Stimulated activated CD4-positive, alpha-beta T cell treated with anti-CD3 and anti-CD28 coated beads, Interleukin-2, amount 100 ng/mL, for 48 hours (primary cell): ENCODE measurements at regions not wholly inside any gene's neighbourhood (a gene's known extent, or its start where the extent isn't known, plus 50 kb on each side); places are given as distances from the start of the nearest gene placed in this dataset.
"Not testable (repeated sequence)": the region's sequence is repeated elsewhere in the genome, so short reads cannot be mapped to it uniquely, and the experiment has no call there.

Experiments
- DNase-seq, 2 donors: peaks; one replicate each; pipeline ENCODE4 v3.0.0-alpha.2; 2020

GRCh38 chr6:121885399-121886152 lies 450.1 kb downstream of the GJA1 start:
- no peak for DNase-seq

DNA sequence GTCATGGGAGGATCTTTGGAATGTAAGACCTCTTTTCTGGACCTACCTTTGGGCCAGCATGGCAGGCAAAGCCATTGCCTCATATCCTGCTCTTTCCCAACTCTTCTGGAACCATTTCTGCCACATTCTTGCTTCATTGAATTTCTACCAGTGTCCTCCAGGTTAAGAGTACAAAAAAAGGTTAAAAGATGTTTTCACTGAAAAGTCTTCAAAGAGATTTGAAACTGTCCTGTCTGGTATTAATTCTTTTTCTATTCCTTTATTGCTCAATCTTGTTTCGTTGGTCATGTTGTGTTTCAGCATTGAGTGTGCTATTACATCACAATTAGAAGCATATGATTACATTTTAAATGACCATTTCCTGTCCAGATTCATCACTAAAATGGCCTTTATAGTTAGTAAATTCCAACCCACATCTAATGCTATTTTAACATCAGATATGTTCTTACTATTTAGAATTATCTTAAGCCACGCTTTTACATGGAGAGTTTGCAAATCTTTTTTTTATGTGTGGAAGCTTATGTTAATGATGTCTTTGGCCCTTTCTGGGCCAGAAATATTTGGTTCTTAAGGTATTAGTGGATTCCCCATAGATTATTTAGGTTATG lies 450.9 kb downstream of the GJA1 start:
- no peak for DNase-seq

DNA sequence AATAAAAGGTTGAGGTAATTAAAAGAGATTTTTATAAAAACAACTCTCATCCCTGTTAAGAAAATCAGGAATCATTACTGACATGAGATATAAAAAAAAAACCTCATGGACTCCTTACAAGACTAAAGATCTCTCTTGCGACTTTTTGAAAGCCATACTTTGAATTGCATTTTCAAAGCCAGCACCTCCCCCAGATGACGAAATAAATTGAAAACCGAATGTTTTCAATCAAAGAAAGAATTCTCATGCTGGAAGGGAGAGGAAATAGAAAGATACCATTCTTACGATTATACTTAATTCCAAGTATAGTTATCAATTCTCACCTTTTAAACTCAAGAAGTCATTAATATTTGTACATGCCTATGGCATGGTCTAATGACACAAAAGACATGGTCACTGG lies 452.3 kb downstream of the GJA1 start:
- DNase-seq = no peak

DNA sequence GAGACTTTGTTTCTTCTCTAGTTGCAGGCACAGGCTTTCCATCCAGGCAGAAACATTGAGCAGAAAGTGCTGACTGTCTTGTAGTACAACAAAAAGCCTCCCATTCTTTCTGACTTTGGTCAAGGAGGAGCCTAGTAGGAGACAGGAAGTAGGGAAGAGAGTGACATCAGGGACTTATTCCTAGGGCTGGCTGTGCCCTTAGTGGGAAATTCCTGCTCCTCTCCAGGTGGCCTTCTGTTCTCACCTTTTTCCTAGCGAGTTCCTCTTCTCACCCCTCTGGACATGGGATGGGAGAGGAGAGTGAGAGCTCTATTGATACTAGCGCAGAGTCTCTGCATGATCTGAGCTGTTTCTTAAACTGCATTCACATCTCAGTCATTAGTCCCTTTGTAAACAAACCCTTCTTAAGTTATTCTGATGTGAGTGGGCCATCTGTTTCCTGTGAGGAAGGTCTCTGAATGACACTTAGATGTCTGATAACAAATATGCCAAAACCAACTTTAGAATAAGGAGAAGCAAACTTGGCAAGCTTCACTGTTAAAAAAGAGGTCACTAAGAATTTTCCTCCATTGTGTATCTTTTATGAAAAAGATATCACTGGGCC lies 455.0 kb downstream of the GJA1 start:
- no peak for DNase-seq

- DNase-seq = not testable (repeated sequence)
These were observed 460.3 kb downstream of the GJA1 start for GRCh38 chr6:121895731-121896130.

GRCh38 chr6:121896363-121896762 lies 460.9 kb downstream of the GJA1 start:
- DNase-seq = no peak

DNA sequence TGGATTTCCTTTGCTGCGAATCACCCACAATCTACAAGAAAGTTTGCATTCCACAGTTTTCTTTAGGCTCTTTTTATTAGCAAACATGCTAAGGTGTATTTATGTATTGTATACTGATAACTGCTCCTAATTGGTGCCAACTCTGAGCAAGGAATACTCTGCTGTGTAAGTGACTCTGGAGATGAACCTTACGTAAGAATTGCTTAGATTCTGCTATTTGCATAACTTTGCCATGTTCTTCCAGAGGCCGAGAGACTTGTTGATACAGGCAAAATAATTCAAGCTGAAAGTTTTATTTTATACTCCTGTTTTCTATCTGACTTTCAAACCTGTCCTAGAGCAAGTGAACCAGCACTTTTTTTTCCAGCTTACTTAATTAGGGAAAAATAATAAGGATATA lies 461.3 kb downstream of the GJA1 start:
- DNase-seq = no peak

DNA sequence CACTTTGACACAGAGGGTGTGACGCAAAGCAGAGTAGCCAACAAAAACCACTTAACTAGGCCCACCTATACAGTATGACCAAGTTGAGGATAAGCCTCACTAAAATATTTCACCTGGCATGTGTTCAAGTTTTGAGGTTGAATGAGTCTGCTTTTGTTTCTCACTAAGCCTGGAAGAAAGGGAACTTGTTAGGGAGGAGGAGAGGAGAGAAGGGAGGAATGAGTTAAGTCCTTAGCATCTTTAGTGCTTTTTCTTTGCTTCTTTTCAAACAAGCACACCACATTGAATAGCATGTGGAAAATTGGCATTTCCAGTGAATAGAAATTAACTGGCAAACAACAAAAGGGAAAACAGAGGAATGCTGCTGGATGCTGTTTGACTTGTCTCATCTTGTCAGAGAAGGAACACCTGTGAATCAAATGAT lies 461.9 kb downstream of the GJA1 start:
- DNase-seq = no peak

GRCh38 chr6:121901432-121901831 lies 466.0 kb downstream of the GJA1 start:
- no peak for DNase-seq

DNA sequence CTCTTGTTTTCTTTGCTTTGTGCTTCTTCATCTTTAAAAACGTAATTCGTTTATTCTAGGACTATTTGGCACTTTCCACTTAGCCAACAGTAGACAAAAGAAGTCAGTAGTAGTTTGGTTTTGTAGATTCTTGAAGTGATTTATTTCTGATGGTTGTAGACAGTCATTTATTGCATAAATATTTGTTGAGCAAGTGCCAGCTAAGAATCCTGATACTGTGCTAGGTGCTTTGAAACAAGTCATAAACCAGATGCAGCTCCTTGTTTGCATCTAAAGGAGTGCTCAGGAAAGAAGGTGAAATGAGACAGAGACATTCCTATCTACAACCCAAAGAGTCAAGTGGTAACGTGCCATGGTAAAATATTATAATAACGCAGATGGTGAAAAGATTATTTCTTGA lies 469.1 kb downstream of the GJA1 start:
- DNase-seq = no peak

- no peak for DNase-seq
These were observed 477.5 kb downstream of the GJA1 start for GRCh38 chr6:121912905-121913304.

GRCh38 chr6:121917263-121917829 lies 481.9 kb downstream of the GJA1 start:
- DNase-seq = no peak

DNA sequence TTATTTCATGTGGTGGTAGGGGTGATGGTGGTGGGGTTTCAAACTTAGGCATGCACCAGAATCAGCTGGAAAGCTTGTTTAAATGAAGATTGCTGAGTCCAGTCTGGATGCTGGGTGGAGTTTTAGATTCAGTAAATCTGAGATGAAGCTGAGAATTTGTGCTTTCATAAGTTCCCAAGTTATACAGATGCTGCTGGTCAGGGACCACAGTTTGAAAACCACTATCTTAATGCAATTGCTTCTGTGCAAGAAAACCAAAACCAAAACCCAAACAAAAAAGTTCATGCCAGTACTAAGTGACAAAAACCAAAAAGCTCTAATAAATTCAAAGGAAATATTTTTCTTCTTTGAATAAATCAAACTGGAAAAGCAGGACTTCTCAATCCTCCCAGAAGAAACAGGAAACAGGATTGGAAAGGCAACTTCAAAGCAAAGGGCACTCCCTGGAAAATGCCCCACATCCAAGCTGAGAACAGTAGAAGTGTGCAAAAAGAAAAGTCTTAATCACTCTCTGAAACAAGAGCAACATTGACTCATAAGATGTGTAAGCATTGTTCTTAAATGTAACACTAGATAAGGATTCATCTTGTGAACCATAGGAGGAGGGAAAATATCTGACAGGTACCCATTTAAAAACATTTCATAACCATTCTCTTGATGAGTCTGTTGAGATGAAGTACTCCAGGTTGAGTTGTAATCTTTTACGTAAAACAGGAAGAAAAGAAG lies 481.5 kb upstream of the HSF2 start:
- DNase-seq = no peak

DNA sequence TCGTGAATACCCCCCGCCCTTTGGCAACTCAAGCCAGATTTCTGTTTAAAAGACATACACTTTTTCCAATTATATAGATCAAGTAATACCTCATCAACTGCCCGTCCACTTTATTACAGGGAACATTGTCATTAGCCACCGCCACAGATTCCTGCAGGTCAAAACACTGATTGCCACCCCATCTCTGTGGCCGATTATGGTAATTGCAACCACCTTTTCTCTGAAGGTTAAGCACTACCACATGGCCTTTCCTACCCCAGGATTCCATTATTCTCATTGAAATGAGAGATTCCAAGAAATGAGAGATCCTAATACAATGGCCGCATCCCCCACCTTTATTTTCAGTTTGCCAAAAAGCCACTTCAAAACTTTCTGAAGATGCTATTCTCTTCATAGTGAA lies 478.8 kb upstream of the HSF2 start:
- no peak for DNase-seq

DNA sequence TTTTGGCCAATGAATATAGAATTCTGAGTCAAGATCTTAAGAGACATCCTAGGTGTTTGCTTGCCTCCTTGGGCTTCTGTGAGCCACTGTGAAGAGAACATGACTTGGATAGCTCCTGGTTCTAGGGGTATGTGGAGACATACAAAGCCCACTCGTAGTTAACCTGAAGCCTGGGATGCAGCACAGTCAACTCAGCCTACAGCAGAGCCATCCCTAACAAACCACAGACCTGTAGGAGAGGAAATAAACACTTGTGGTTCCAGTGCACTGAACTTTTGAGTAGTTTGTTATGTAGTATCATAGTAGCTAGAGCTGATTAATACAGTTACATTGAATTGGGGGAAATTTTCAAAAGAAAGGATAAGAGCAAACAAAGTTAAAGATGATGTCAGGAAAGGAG lies 474.4 kb upstream of the HSF2 start:
- DNase-seq = no peak

DNA sequence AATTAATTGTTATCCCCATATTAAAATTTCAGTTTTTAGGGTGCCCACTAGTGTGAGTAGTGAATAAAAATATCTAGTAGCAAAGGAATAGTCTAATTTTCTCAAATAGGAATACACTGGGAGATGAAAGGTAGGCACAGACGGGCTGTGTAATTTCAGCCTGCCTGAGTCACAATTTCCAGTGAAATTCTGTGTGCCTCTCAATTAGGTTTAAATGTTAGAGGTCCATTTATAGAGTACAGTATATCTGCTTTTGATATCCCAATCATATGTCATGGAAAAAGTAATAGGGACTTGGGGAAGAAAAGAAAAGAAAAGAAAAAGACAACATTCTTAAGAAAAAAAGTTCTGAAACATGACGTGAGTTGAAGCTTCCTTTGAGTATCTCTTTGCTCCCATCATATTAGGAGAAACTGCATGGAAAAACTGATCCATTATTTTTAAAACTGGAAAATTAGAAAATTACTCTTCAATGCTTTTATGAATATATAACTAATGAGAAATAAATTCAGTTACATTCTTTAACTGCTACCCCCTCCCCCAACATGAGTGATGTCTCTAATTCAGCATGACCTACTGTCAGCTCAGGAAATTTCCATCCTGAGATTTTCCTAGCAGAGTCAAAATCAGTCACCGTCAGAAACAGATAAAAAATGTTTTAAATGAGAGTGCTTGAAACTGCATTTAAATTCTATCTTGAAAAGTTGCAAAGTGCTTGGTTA lies 473.8 kb upstream of the HSF2 start:
- DNase-seq = no peak

GRCh38 chr6:121929301-121929700 lies 470.2 kb upstream of the HSF2 start:
- DNase-seq = no peak

DNA sequence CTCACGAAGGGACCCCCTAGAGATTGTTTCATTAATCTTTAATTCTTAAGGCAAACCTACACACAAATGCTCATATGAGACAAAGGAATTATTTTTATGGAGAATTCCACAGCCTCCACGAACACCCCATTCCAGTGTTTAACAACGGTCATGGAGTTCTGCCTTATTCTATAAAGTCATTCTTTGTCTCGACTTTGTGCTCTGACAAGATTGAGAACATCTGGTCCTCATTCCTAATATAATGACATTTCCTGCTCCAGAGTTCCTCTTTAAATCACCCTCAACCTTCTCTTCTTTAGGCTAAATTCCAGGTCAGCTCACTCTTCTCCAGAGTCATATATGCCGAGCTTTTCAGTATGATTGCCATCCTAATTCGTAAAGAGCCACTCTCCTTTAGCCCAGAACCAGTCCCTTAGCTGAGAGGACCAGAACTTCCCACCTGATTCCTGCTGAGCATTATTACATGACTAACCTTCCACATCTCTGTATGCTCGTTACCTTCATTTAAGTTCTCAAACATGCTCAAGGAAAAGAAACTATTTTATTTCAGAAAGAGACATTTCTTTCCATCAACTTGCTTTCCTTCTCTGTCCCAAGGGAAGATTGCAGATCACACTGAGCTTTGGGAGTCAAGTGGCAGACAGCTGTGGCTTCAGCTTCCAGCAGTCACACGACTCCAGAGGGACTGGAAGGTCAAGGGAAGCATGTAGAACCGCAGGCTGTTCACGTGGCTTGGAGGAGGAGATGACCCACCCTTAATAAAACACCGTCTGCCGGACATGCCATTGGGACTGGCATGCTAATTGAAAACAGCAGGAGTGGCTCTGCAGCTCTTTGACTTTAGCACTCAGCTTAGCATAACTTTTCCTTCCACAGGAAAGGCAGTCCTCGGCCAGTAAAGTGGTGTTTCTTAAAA lies 467.1 kb upstream of the HSF2 start:
- no peak for DNase-seq

DNA sequence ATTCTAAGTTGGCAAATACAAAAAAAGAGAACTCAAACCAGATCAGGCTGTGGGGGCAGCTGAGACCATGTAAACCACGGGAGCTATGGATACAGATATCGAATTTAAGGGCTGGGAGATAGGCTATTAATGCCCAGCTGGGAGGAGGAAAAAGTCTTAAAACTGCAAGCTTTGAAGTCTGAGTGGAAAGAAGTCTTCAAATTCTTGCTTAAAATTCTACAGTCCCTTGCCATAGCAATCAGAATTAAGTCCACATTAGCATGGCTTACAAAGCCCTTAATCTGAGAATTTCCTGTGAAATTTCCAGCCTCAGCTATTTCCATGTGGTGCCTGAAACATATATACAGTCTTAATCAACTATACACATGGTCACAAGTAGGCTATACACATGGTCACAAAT lies 465.0 kb upstream of the HSF2 start:
- no peak for DNase-seq

DNA sequence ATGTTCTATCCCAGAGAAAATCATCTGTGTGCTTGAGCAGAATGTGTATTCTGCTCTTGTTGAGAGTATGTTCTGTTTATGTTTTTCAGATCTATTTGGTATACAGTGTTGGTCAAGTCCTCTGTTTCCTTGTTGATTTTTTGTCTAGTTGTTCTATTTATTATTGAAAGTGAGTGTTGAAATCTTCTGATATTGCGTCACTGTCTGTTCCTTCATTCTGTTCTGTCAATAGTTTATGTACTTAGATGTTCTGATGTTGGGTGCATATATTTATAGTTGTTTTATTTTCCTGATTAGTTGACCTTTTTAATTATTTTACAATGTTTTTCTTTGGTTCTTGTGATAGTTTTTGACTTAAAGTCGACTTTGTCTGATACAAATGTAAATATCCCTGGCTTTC lies 458.7 kb upstream of the HSF2 start:
- no peak for DNase-seq

DNA sequence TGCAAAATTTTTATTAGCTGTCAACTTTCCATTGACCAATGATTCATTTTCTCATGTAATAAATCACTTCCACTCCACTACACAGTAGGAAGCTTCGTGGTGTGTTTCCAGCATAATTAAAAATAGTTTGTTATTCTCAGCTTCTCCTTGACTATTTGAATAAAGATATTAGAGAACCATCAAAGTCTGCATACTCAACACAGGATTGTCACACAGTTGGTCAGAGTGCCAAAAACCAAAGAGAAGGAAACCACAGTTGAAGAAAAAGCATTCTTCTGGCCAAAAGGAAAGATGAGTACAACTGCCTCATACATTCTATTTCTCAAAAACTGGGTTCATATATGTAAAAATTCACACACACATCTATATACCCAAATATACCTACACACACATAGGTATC lies 455.1 kb upstream of the HSF2 start:
- DNase-seq = no peak

- no peak for DNase-seq
These were observed 448.3 kb upstream of the HSF2 start for GRCh38 chr6:121951123-121951522.
